Skin of body (tissue), 1 donor: ENCODE measurements at regions not wholly inside any gene's neighbourhood (a gene's known extent, or its start where the extent isn't known, plus 50 kb on each side); places are given as distances from the start of the nearest gene placed in this dataset.
"Not testable (repeated sequence)": the region's sequence is repeated elsewhere in the genome, so short reads cannot be mapped to it uniquely, and the experiment has no call there.

Source experiments
- DNase-seq: peaks from one replicate; lab custom pipeline; 2025; lab: John Stamatoyannopoulos, UW

DNA sequence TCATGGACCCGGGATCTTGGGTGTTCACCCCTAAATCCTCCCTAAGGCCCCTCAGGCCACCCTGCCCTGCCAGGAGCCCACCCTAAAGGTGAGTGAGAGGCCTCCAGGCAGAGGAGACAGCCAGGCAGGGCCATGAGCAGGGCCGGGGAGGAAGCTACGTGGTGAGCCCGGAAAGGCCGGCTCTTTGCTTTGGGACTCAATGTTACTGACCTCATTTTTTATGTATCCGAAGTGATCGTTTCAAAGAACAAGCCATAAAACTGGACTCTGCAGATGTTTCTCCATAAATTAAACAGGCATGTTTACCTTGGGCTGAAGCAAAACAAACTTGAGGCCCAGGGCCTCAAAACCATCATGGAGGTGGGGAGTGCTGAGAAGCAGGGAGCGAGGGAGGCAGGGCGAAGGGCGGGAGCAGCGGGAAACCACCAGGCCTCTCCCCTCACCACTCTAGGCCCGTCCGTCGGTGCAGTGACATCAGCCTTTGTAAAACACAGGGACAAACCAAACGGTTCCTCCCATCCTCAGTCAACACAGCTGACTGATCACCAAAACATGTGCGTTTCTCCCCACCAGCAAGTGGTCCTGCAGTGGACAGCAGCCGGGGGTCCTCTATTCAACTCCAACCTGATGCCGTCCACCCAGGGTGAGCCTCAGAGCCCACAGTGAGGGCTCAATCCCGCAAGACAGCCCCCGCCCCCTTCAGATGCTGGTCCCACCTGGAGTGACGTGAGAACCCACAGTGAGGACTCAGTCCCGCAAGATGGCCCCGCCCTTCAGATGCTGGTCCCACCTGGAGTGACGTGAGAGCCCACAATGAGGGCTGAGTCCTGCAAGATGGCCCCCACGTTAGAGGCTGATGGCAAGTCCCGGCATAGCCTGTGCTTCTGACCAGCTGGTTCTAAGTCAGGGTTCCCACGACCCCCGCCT, 102.9 kb upstream of the LRPAP1 start:
- no peak for DNase-seq

GRCh38 chr4:3634281-3634857, 102.1 kb upstream of the LRPAP1 start:
- no peak for DNase-seq

DNA sequence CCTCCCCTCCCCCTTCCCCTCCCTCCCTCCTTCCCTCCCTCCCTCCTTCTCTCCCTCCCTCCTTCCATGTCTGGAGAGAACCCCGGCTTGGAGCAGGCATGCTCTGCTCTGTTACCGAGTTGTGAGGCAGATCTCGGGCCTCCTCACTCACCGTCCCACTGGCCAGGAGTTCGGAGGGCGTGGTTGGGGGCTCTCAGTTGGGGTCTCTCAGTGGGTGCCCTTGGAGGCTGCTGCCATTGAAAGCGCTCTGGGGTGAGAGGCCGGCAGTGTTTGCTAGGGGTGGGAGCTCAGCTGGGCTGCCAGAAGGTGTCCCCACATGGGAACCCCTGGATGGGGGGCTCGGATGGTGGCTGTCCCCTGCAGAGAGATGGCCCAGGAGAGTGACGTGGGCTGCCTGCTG, 101.1 kb upstream of the LRPAP1 start:
- DNase-seq, result not testable (repeated sequence)

- not testable (repeated sequence) for DNase-seq
Measured at GRCh38 chr4:3632794-3633193, 100.6 kb upstream of the LRPAP1 start.

- not testable (repeated sequence) for DNase-seq
Measured at GRCh38 chr4:3631544-3632266, 99.5 kb upstream of the LRPAP1 start.

- no peak for DNase-seq
Measured at GRCh38 chr4:3630598-3631543, 98.6 kb upstream of the LRPAP1 start.

GRCh38 chr4:3630136-3630597, 97.9 kb upstream of the LRPAP1 start:
- DNase-seq, result no peak

DNA sequence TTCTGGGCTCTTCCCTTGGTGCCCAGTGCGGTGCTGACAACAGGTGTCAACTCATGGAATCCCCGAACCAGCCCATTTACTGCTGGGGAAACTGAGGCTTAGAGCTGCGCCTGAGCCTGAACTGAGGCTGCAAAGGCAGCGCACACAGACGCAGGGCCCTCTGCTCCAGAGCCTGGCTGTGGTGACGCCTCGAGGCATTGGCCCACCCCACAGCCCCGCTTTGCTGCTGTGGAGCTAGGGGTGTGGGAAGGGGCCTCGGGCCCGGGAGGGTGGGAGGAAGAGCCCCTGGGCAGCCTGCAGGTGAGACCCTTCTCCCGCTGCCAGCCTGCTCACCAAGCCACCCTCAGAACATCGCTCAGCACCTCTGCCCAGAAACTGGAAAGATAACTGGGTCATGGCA, 97.4 kb upstream of the LRPAP1 start:
- DNase-seq, result no peak

DNA sequence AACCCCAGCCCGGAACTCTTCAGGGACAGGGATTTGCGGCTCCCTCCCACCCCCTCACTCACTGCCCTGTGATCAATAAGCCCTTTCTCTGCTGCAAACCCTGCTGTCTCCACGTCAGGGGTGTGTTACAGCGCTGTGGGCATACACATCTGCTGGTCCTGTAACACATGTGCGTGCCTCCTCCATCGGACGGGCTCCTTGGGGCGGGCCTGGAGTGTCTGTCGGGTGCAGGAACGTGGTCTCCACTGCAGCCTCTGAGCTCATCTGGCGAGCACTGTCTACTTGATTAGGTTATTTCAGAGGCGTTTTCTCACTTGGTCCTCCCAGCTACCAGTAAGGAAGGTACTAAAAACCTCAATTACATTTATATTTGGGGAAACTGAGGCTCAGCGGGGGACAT, 97.0 kb upstream of the LRPAP1 start:
- DNase-seq, result not testable (repeated sequence)

GRCh38 chr4:3628868-3629175, 96.6 kb upstream of the LRPAP1 start:
- no peak for DNase-seq

DNA sequence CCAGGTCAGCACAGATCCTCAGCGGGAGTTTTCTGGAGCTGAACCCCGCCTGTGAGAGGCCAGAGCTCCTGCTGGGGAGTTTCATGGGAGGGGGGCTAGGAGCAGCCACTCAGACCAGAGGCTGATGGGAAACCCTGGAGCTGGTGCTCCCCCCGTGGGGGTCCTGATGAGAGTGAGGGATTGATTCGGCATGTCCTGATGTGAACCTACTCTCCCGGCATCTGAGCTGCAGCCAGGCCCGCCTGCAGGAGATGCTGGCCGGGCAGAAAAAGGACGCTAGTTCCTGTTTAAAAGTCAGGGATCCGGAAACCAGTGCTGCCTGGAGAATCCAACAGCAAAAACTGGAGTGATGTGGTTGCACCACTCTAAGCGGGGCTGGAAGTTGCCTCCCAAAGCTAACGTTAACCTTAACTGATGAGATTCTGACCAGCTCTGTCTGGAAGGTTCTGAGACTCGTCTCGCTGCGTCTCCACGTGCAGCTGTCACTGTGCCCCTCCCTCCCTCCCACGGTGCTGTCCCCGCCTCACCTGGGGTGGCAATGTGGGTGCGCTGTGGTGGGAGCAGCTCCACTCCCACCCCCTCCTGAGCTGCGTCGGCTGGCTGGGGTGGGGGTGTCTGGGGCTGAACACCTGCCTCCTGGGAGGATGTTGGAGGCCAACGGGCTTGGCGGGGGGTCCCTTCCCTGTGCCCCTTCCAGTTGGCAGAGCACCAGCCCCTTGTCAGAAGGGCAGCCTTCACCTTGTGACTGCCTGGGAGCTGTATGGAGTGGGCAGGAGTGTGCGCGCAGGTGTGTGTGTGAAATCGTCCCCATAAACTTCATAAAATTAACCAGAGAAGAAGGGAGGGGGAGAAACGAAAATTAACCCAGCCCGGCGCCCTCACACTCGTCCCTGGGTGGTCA, 96.0 kb upstream of the LRPAP1 start:
- not testable (repeated sequence) for DNase-seq

- not testable (repeated sequence) for DNase-seq
Measured at GRCh38 chr4:3627456-3627855, 95.2 kb upstream of the LRPAP1 start.

- DNase-seq, result not testable (repeated sequence)
Measured at GRCh38 chr4:3626131-3626884, 94.1 kb upstream of the LRPAP1 start.

DNA sequence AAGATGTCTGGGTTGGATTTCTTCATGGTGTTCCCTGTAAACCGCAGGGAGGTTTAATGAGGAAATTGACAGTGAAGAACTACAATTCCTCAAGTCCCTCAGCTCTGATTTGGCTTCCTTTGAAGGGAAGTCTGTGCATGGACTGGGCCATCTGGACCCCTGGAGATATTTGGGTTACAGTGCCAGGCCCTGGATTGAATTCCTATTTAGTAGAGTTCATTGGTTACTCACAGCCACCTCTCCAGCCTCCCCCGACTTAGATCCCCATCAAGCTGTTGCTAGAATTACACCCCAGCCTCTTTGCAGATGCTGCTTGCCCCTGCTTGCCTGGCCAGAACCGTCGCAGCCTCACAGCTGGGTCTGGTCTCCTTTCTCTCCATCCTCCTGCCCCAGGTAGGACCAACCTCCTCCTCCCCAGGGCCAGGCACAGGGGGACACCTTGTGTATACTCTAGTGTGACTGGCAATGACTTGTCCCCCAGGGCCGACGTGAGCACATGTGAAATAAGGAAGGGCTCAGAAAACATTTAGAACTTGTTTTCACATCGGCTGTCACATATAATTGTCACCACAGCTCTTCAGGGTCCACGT, 93.2 kb upstream of the LRPAP1 start:
- not testable (repeated sequence) for DNase-seq

- not testable (repeated sequence) for DNase-seq
Measured at GRCh38 chr4:3623809-3624329, 91.6 kb upstream of the LRPAP1 start.

GRCh38 chr4:3623106-3623505, 90.9 kb upstream of the LRPAP1 start:
- DNase-seq, result no peak

DNA sequence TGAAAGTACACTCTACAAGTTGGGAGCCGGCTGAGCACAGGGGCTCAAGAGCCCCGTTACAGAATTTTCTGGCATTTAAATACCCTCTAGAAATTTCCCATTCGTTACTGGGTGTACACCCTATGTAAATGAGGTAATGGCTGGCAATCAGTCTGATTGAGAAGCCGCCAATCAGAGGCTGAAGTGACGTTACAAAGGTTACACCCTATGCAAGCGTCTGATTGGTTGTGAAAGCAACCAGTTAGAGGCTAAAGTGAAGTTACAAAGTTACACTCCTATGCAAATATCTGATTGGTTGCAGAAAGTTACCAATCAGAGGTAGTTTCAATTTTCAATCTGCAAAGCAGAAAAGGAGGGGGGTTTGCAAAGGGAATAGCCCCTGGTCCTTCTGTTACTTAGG, 88.1 kb upstream of the LRPAP1 start:
- DNase-seq, result not testable (repeated sequence)

DNA sequence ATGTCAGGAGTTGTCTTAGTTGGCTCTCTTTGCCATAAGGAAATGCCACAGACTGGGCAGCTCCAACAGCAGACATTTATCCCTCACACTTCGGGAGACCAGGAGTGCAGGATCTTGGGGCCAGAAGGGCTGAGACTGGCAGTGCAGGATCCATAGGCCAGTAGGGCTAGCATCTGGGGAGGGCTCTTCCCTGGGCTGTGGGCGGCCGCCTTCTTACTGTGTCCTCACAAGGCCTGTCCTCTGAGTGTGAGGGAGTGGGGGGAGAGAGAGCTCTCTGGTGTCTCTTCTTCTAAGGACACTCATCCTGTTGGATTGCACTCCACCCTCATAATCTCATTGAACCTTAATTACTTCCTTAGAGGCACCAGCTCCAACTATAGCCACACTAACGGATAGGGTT, 87.5 kb upstream of the LRPAP1 start:
- DNase-seq, result not testable (repeated sequence)

DNA sequence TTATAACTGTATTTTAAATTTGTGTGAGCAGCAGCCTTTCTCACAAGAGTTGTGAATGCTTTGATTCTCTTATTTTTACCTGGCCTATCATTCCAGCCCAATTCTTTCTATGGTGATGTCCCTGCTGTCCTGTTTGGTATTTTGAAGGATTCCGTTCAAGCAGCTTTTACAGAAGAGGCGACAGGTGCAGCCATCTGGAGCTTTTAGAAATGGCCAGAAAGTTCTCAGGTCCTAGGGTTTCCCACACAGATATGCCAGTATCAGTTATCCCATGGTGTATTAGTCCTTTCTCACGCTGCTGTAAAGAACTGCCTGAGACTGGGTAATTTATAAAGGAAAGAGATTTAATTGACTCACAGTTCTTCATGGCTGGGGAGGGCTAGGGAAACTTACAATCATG, 86.1 kb upstream of the LRPAP1 start:
- not testable (repeated sequence) for DNase-seq
